ENCODE measurements at regions not wholly inside any gene's neighbourhood (a gene's known extent, or its start where the extent isn't known, plus 50 kb on each side); places are given as distances from the start of the nearest gene placed in this dataset.

DNA sequence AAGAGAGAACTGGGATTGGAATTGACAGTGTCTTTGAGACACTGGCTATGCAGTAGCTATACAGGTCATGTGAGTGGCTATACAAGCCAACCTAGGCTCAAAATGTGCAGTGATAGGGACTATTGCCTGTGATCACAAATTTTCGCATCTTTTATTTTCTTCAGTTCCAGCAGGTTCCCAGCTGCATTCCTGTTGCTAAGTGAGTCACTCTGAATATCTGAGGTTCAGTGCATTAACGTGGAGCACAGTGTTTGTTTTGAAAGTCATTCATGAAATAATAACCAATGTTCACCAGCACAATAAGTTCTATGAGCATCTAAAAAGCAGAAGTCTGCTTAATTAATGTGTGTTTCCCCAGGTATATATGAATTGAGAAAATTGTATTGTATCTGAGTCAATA is 1236.0 kb upstream of the CELF2 start:
- DNase-seq (ENCODE audit: low read depth), result peak; percentile 47
- no peak overlapping the region for H3K4me3 ChIP-seq (ENCODE audit: control insufficient read depth, low read depth, low read length)
- TF ChIP-seq, protein P1, sequence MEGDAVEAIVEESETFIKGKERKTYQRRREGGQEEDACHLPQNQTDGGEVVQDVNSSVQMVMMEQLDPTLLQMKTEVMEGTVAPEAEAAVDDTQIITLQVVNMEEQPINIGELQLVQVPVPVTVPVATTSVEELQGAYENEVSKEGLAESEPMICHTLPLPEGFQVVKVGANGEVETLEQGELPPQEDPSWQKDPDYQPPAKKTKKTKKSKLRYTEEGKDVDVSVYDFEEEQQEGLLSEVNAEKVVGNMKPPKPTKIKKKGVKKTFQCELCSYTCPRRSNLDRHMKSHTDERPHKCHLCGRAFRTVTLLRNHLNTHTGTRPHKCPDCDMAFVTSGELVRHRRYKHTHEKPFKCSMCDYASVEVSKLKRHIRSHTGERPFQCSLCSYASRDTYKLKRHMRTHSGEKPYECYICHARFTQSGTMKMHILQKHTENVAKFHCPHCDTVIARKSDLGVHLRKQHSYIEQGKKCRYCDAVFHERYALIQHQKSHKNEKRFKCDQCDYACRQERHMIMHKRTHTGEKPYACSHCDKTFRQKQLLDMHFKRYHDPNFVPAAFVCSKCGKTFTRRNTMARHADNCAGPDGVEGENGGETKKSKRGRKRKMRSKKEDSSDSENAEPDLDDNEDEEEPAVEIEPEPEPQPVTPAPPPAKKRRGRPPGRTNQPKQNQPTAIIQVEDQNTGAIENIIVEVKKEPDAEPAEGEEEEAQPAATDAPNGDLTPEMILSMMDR (conservative IDR thresholded peaks at IDR 0.05; ENCODE audit: control insufficient read depth, insufficient read depth, low read depth, low read length), result no peak

DNA sequence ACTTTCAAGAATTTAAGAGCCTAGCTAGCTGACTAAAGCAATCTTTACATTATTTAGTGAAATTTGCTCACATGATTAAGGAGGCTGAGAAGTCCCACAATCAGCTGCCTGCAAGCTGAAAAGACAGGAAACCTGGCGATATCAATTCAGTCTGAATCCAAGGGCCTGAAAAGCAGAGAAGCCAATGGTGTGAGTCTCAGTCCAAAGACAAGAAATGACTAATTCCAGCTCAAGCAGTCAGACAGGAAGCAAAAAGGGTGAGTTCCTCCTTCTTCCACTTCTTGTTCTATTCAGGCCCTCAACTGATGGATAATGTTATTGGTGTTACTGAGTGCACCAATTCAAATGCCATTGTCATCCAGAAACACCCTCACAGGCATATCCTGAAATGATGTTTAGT is 1231.6 kb upstream of the CELF2 start:
- peak; percentile 67 for DNase-seq (ENCODE audit: low read depth)
- TF ChIP-seq, protein P1 (conservative IDR thresholded peaks at IDR 0.05; ENCODE audit: control insufficient read depth, insufficient read depth, low read depth, low read length), result no peak
- no peak overlapping the region for H3K4me3 ChIP-seq (ENCODE audit: control insufficient read depth, low read depth, low read length)

DNA sequence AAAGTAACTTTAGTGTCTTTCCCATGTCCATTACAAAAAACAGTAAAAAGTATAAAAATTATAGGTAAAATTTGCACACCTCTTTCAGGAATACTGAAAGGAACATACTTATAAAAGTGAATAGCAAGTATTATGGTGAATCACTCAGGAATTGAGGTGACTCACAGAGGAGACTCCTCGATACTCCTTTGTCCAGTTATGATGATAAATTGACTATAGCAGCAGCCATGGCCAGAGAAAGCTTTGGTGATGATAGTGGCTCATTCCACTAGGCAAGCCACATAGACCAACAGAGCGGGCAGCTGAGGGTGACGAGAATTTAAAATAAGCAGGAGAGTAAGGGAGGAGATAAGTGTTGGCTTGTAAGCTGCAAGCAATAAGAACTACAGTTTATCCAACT is 1231.1 kb upstream of the CELF2 start:
- DNase-seq (ENCODE audit: low read depth), result peak; percentile 82
- TF ChIP-seq, protein P1 (conservative IDR thresholded peaks at IDR 0.05; ENCODE audit: control insufficient read depth, insufficient read depth, low read depth, low read length), result no peak
- no peak overlapping the region for H3K4me3 ChIP-seq (ENCODE audit: control insufficient read depth, low read depth, low read length)

DNA sequence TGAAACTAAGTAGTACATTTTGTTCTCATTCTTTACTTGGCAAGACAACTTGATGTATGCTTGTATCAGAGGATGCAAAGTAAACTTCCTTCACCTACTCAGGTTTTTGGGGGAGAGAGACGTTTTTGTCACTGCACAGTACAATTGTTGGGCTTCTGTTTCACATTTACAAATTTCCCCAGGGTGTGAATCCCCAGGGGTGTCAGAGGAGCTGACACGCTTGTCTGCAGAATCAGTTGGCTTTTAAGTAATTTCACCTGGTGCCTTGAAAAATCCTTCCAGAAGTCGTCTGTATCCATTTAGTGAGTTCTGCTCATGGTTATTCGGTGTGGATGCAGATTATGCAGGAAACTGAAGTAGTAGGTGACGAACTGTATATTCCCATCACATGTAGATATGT is 1227.7 kb upstream of the CELF2 start:
- TF ChIP-seq, protein P1 (conservative IDR thresholded peaks at IDR 0.05; ENCODE audit: control insufficient read depth, insufficient read depth, low read depth, low read length), result no peak
- H3K4me3 ChIP-seq (ENCODE audit: control insufficient read depth, low read depth, low read length), result no peak overlapping the region
- no peak for DNase-seq (ENCODE audit: low read depth)

DNA sequence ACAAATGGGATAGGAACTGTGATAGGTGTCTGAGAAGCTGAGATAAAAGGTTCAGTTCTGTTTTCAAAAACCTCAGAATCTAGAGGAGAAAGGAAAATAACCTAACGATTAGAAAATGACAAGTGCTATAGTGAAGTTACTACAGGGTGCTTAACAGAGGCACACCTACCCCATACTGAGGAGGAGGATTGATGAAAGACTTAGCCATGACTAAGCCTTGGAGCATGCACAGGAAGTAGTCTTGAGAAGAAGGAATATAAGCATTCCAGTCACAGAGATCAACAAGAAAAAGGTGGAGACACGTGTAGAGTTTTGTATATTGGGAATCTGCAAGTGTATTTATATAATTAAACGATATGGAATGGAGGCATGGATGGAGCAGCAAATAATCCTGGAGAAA is 1225.5 kb upstream of the CELF2 start:
- TF ChIP-seq, protein P1 (conservative IDR thresholded peaks at IDR 0.05; ENCODE audit: control insufficient read depth, insufficient read depth, low read depth, low read length), result no peak
- no peak overlapping the region for H3K4me3 ChIP-seq (ENCODE audit: control insufficient read depth, low read depth, low read length)
- peak; percentile 24 for DNase-seq (ENCODE audit: low read depth)

DNA sequence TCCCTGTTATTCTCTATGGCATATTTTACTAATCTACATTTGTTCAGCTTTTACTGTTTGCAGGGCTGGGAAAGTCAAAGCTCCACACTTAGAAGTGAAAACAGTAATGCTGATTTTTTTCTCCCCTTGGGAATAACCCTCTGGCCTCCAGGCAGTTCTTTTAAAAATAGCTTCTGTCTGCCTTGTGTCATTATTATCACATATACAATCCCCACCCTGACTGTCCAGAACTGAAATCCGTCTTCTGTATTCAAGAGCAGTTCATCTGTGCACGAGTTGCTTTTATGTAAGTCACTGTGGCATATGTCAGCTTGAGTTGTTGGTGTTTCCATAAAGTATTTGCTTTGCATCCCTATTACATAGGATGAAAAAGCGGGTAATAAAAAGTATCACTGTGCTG is 1221.1 kb upstream of the CELF2 start:
- TF ChIP-seq, protein P1 (conservative IDR thresholded peaks at IDR 0.05; ENCODE audit: control insufficient read depth, insufficient read depth, low read depth, low read length), result no peak
- no peak overlapping the region for H3K4me3 ChIP-seq (ENCODE audit: control insufficient read depth, low read depth, low read length)
- DNase-seq (ENCODE audit: low read depth), result no peak

DNA sequence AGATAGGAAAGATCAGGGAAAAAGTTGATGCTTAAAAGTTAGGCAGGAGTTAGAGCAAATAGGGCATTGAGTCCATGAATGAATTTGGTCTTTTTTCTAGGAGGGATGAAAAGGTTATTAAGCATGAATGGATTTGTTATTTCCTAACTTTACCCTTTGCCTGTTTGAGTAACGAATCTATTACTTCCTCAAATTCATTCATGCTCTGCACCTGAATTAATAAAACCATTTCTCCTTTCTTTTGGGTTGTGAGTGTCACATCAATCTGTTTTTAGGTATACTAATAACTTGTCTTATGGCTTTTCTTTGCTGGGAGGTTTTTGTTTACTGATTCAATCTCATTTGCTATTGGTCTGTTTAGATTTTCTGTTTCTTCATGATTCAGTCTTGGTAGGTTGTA is 1217.7 kb upstream of the CELF2 start:
- DNase-seq (ENCODE audit: low read depth), result no peak
- TF ChIP-seq, protein P1 (conservative IDR thresholded peaks at IDR 0.05; ENCODE audit: control insufficient read depth, insufficient read depth, low read depth, low read length), result no peak
- no peak overlapping the region for H3K4me3 ChIP-seq (ENCODE audit: control insufficient read depth, low read depth, low read length)
